DOHH2 (cell line): ENCODE measurements at regions not wholly inside any gene's neighbourhood (a gene's known extent, or its start where the extent isn't known, plus 50 kb on each side); places are given as distances from the start of the nearest gene placed in this dataset.

Experiments
- CTCF ChIP-seq: fragments of 200-600 bp; sonication (generic); IDR thresholded peaks from one replicate; pipeline ENCODE4 v1.5.1; 2014; ENCODE audit warnings: antibody characterized with exemption, mild to moderate bottlenecking, low read depth, low read length; ENCODE audit not compliant: poor library complexity, severe bottlenecking
- EZH2phosphoT487 ChIP-seq: fragments of 200-600 bp; sonication (generic); IDR thresholded peaks from 2 replicates; pipeline ENCODE4 v1.6.1; 2017; ENCODE audit warnings: borderline replicate concordance, mild to moderate bottlenecking, antibody characterized with exemption, low read length, moderate library complexity, mixed read lengths

- TF ChIP-seq CTCF (no peak), EZH2phosphoT487 (no peak)
Measured at GRCh38 chr9:79325501-79325900, 246.3 kb upstream of the TLE4 start.
